Gastrocnemius medialis (tissue), 4 donors: ENCODE measurements at regions not wholly inside any gene's neighbourhood (a gene's known extent, or its start where the extent isn't known, plus 50 kb on each side); places are given as distances from the start of the nearest gene placed in this dataset.

Experiments used
- POLR2A ChIP-seq, 2 donors: fragments of 450-650 bp; IDR thresholded peaks; one replicate each; pipeline ENCODE4 v1.6.1; 2017; ENCODE audit warnings: antibody characterized with exemption in 2 of 2, mild to moderate bottlenecking in 2 of 2, moderate library complexity in 2 of 2
- TF ChIP-seq, protein P1 (sequence below), 5 experiments: fragments of 450-650 bp in 3 of 5; fragments of 200-600 bp in 2 of 5; sonication (generic) in 2 of 5; IDR thresholded peaks in 4 of 5; conservative IDR thresholded peaks in 1 of 5; 1 replicate in 4 of 5; 2 replicates in 1 of 5; pipeline ENCODE4 v1.5.1; 2016 to 2019; ENCODE audit warnings: antibody characterized with exemption in 5 of 5, mild to moderate bottlenecking in 3 of 5, moderate library complexity in 3 of 5

DNA sequence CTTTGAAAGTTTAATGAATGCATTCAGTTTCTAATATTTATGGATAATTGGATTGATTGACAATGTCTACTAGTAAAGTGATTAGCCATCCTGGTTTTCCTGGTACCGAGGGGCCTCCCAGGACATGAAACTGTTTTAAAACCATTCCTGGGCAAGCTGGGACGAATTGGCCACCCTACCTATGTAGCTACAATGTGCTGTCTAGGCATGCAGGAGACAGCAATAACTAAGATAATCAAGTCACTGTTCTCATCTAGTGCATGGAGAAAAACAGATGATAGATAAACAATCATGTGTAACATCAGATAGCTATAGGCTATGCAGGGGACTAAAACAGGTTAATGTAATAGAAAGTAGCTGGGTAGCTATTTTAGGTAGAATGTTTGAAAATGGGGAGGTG, 67.1 kb downstream of the PMAIP1 start:
- TF ChIP-seq, protein P1, sequence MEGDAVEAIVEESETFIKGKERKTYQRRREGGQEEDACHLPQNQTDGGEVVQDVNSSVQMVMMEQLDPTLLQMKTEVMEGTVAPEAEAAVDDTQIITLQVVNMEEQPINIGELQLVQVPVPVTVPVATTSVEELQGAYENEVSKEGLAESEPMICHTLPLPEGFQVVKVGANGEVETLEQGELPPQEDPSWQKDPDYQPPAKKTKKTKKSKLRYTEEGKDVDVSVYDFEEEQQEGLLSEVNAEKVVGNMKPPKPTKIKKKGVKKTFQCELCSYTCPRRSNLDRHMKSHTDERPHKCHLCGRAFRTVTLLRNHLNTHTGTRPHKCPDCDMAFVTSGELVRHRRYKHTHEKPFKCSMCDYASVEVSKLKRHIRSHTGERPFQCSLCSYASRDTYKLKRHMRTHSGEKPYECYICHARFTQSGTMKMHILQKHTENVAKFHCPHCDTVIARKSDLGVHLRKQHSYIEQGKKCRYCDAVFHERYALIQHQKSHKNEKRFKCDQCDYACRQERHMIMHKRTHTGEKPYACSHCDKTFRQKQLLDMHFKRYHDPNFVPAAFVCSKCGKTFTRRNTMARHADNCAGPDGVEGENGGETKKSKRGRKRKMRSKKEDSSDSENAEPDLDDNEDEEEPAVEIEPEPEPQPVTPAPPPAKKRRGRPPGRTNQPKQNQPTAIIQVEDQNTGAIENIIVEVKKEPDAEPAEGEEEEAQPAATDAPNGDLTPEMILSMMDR (IDR thresholded peaks at IDR 0.05 in 4 of 5, conservative IDR thresholded peaks at IDR 0.05 in 1 of 5) = no peak
- TF ChIP-seq POLR2A (IDR thresholded peaks at IDR 0.05) = no peak
